ENCODE measurements at regions not wholly inside any gene's neighbourhood (a gene's known extent, or its start where the extent isn't known, plus 50 kb on each side); places are given as distances from the start of the nearest gene placed in this dataset.

DNA sequence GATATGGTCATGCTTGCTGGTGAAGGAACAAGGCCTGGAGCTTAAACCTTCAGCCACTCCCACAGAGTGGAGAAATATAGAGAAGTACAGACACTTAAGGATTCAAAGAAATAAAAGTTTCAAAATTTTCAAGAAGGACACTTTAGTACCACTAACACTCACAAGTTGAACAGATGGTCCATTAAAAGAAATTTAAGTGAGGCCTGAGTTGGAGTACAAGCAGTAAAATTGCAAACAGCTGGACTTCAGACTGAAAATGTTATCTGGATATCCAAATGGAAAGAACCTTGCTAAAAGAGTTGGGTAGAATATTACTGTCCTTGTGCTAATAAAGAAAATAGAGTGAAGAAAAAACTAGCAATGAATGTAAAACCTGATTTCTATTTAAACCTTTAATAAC lies 397.1 kb upstream of the KCNMB2 start:
- no peak for TF ChIP-seq CTCF (IDR thresholded peaks at IDR 0.05)
- TF ChIP-seq POLR2A (IDR thresholded peaks at IDR 0.05), result no peak

Data from breast epithelium (tissue), 3 donors.